HG03108 (cell line): ENCODE measurements at regions not wholly inside any gene's neighbourhood (a gene's known extent, or its start where the extent isn't known, plus 50 kb on each side); places are given as distances from the start of the nearest gene placed in this dataset.
A peak's percentile ranks its signal among the peaks of the same experiment; 100 is the strongest.
"Not testable (repeated sequence)": the region's sequence is repeated elsewhere in the genome, so short reads cannot be mapped to it uniquely, and the experiment has no call there.

ENCODE experiments used
- ATAC-seq: cut with Tn5 transposase; IDR thresholded peaks from one replicate; pipeline ENCODE4 v1.9.1; 2021; ENCODE audit warnings: moderate library complexity; ENCODE audit not compliant: unreplicated experiment

- no peak for ATAC-seq
Measured at GRCh38 chr13:80883545-80883944, 542.6 kb upstream of the SPRY2 start.

- no peak for ATAC-seq
Measured at GRCh38 chr13:80881942-80882445, 541.1 kb upstream of the SPRY2 start.

- no peak for ATAC-seq
Measured at GRCh38 chr13:80881495-80881894, 540.6 kb upstream of the SPRY2 start.

GRCh38 chr13:80881034-80881433, 540.1 kb upstream of the SPRY2 start:
- ATAC-seq = no peak

GRCh38 chr13:80877944-80878241, 537.0 kb upstream of the SPRY2 start:
- no peak for ATAC-seq

- no peak for ATAC-seq
Measured at GRCh38 chr13:80877209-80877943, 536.5 kb upstream of the SPRY2 start.

GRCh38 chr13:80873589-80873988, 532.7 kb upstream of the SPRY2 start:
- peak; percentile 67 for ATAC-seq

- not testable (repeated sequence) for ATAC-seq
Measured at GRCh38 chr13:80871971-80872370, 531.0 kb upstream of the SPRY2 start.

- no peak for ATAC-seq
Measured at GRCh38 chr13:80871481-80871880, 530.6 kb upstream of the SPRY2 start.

GRCh38 chr13:80870186-80870585, 529.3 kb upstream of the SPRY2 start:
- ATAC-seq = no peak

- no peak for ATAC-seq
Measured at GRCh38 chr13:80866921-80867320, 526.0 kb upstream of the SPRY2 start.

- ATAC-seq = no peak
Measured at GRCh38 chr13:80865329-80865728, 524.4 kb upstream of the SPRY2 start.

- no peak for ATAC-seq
Measured at GRCh38 chr13:80862456-80862855, 521.5 kb upstream of the SPRY2 start.

GRCh38 chr13:80860845-80861244, 519.9 kb upstream of the SPRY2 start:
- no peak for ATAC-seq

GRCh38 chr13:80858131-80858530, 517.2 kb upstream of the SPRY2 start:
- ATAC-seq = no peak

GRCh38 chr13:80857321-80857720, 516.4 kb upstream of the SPRY2 start:
- no peak for ATAC-seq

- ATAC-seq = no peak
Measured at GRCh38 chr13:80850771-80851170, 509.8 kb upstream of the SPRY2 start.

GRCh38 chr13:80844164-80844563, 503.2 kb upstream of the SPRY2 start:
- ATAC-seq = no peak

- no peak for ATAC-seq
Measured at GRCh38 chr13:80841414-80841813, 500.5 kb upstream of the SPRY2 start.

GRCh38 chr13:80840316-80840976, 499.5 kb upstream of the SPRY2 start:
- ATAC-seq = no peak

GRCh38 chr13:80835902-80836301, 495.0 kb upstream of the SPRY2 start:
- no peak for ATAC-seq

- ATAC-seq = no peak
Measured at GRCh38 chr13:80830431-80830830, 489.5 kb upstream of the SPRY2 start.

- ATAC-seq = no peak
Measured at GRCh38 chr13:80828759-80829158, 487.8 kb upstream of the SPRY2 start.
